Loucy (cell line): ENCODE measurements at regions not wholly inside any gene's neighbourhood (a gene's known extent, or its start where the extent isn't known, plus 50 kb on each side); places are given as distances from the start of the nearest gene placed in this dataset.

Source experiments
- H2AFZ ChIP-seq: fragments of 200-600 bp; sonication (generic); 2 replicates; pipeline ENCODE4 v1.6.0; 2016; ENCODE audit warnings: antibody characterized with exemption, mild to moderate bottlenecking, low read length, moderate library complexity
- H3F3A ChIP-seq: fragments of 200-600 bp; 2 replicates; pipeline ENCODE4 v1.6.0; 2016; ENCODE audit warnings: antibody characterized with exemption, low read depth, mild to moderate bottlenecking
- H3K27me3 ChIP-seq: fragments of 200-600 bp; sonication (generic); 2 replicates; pipeline ENCODE4 v1.6.1; 2014; ENCODE audit warnings: low read length, mild to moderate bottlenecking; ENCODE audit not compliant: insufficient read depth, poor library complexity, severe bottlenecking
- H3K36me3 ChIP-seq: fragments of 200-600 bp; sonication (generic); 2 replicates; pipeline ENCODE4 v1.6.1; 2016; ENCODE audit warnings: low read length; ENCODE audit not compliant: insufficient read depth
- H3K4me1 ChIP-seq: fragments of 200-600 bp; sonication (generic); 2 replicates; pipeline ENCODE4 v1.5.1; 2014; ENCODE audit warnings: low read length, mild to moderate bottlenecking; ENCODE audit not compliant: insufficient read depth, poor library complexity, severe bottlenecking
- H3K4me2 ChIP-seq: fragments of 200-600 bp; sonication (generic); 2 replicates; pipeline ENCODE4 v1.6.0; 2014; ENCODE audit warnings: antibody characterized with exemption, low read length, low read depth, mild to moderate bottlenecking; ENCODE audit not compliant: poor library complexity, severe bottlenecking
- H3K4me3 ChIP-seq: fragments of 200-600 bp; sonication (generic); 2 replicates; pipeline ENCODE4 v1.5.1; 2014; ENCODE audit warnings: low read length, mild to moderate bottlenecking, mixed read lengths; ENCODE audit not compliant: poor library complexity, severe bottlenecking
- H3K79me2 ChIP-seq: fragments of 200-600 bp; sonication (generic); 2 replicates; pipeline ENCODE4 v1.6.1; 2014; ENCODE audit warnings: low read length; ENCODE audit not compliant: insufficient read depth
- H3K9ac ChIP-seq: fragments of 200-600 bp; sonication (generic); 2 replicates; pipeline ENCODE4 v1.6.0; 2014; ENCODE audit warnings: mild to moderate bottlenecking, low read depth, low read length, moderate library complexity; ENCODE audit not compliant: poor library complexity, severe bottlenecking
- H3K9me2 ChIP-seq: fragments of 200-600 bp; sonication (generic); replicated peaks from 2 replicates; pipeline ENCODE4 v1.6.1; 2016; ENCODE audit warnings: low read depth, low read length, mixed read lengths
- H3K9me3 ChIP-seq: fragments of 200-600 bp; sonication (generic); 2 replicates; pipeline ENCODE4 v1.6.1; 2014; ENCODE audit warnings: mild to moderate bottlenecking, antibody characterized with exemption, low read length, low read depth; ENCODE audit not compliant: insufficient read depth
- H4K20me1 ChIP-seq: fragments of 200-600 bp; sonication (generic); 2 replicates; pipeline ENCODE4 v1.6.0; 2014; ENCODE audit warnings: antibody characterized with exemption, low read length, mild to moderate bottlenecking; ENCODE audit not compliant: insufficient read depth, poor library complexity, severe bottlenecking
- EZH2phosphoT487 ChIP-seq: fragments of 200-600 bp; IDR thresholded peaks from 2 replicates; pipeline ENCODE4 v1.6.1; 2018; ENCODE audit warnings: antibody characterized with exemption, mild to moderate bottlenecking, moderate library complexity, borderline replicate concordance
- TF ChIP-seq, protein P1 (sequence below): fragments of 200-600 bp; sonication (generic); conservative IDR thresholded peaks from 2 replicates; pipeline ENCODE4 v1.5.1; 2014; ENCODE audit warnings: mild to moderate bottlenecking, antibody characterized with exemption, low read length

DNA sequence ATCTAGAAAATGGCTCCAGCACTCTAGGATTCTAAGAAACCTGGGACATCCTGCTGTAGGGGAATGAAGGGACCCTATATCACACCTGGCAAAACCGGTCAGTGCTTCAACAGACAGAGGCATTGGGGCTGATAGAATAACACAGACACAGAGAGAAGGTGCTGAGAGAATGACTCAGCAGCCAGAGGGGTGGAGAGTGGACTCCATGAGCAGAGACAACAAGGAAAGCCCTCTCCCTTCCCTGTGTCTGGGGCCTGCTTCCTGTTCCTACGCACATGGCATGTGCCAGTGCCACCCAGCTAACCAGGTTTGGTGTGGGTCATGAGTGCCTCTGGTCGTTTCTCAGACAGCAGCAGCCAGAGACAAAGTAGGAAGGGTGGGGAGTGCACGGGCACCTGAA is 140.3 kb downstream of the CCT6B start:
- Histone ChIP-seq H3F3A (no peaks in the 10 kb centered on the region), H3K79me2 (no peaks in the 10 kb centered on the region), H3K9ac (no peak overlapping the region), H3K4me3 (no peak overlapping the region), H3K4me2 (no peak overlapping the region), H3K4me1 (peaks cover 10% of the 10 kb centered on the region), H3K27me3 (no peaks in the 10 kb centered on the region), H2AFZ (no peak overlapping the region), H3K9me3 (no peaks in the 10 kb centered on the region), H3K36me3 (no peaks in the 10 kb centered on the region), H3K9me2 (no peaks in the 10 kb centered on the region), H4K20me1 (no peaks in the 10 kb centered on the region)
- no peak for TF ChIP-seq EZH2phosphoT487
- TF ChIP-seq, protein P1, sequence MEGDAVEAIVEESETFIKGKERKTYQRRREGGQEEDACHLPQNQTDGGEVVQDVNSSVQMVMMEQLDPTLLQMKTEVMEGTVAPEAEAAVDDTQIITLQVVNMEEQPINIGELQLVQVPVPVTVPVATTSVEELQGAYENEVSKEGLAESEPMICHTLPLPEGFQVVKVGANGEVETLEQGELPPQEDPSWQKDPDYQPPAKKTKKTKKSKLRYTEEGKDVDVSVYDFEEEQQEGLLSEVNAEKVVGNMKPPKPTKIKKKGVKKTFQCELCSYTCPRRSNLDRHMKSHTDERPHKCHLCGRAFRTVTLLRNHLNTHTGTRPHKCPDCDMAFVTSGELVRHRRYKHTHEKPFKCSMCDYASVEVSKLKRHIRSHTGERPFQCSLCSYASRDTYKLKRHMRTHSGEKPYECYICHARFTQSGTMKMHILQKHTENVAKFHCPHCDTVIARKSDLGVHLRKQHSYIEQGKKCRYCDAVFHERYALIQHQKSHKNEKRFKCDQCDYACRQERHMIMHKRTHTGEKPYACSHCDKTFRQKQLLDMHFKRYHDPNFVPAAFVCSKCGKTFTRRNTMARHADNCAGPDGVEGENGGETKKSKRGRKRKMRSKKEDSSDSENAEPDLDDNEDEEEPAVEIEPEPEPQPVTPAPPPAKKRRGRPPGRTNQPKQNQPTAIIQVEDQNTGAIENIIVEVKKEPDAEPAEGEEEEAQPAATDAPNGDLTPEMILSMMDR: no peak

DNA sequence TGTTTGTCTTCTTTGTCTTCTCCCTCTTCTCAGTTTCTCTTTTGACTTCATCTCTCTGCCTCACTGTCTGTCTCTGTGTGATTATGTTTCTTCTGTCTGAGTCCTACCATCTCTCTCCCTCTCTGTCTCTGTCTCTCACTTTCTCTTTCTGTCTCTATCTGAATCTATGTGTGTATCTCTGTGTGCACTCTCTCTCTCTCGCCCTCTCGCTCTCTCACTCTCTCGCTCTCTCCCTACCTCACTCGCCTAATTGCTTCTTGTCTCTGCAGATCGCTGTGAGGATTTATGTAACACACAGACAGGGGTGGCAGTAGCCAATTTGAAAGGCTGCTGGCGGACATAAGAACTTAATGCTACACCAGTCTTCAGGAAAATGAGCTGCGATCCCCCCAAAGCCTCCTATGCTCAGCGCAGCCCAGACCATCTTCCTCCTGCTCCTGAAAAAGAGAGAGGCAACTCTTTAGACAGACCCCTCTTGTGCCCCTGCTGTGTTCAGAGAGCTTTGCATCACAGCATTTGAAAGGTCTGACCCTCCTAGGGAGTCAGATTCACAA is 140.9 kb downstream of the CCT6B start:
- H3K4me3 ChIP-seq: no peak overlapping the region

DNA sequence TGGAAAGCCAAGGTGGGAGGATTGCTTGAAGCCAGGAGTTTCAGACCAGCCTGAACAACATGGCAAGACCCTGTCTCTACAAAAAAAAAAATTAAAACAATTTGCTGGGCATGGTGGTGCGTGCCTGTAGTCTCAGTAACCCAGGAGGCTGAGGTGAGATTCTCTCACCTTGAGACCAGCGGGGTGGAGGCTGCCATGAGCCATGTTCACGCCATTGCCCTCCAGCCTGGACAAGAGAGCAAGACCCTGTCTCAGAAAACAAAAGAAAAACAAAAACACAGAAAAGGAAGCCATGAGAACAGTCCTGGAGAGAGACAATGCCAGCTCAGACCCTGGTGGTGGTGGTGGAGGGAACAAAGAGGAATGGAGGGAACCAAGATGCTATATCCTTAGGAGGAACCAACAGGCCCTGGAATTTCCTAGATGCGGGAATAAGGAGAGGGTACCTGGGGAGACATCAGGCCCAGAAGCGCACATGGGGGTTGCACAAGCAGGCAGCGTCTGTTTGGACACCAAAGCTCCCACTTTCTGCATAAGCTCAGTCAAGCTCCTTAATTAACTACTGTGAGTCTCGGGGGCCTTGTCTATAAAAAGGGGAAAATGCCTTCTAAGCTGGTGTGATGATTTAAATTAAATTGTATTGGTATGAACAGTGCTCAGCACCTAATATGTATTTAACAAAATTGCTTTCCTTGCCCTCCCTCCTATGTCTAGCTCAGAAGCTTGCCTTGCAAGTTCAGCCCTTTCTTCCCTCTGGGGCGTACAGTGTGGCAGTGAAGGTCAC is 143.8 kb downstream of the CCT6B start:
- Histone ChIP-seq H3K9me3 (no peaks in the 10 kb centered on the region), H3K4me2 (no peak overlapping the region), H3K79me2 (no peaks in the 10 kb centered on the region), H3K9ac (no peak overlapping the region), H3F3A (no peaks in the 10 kb centered on the region), H3K27me3 (no peaks in the 10 kb centered on the region), H3K4me1 (no peaks in the 10 kb centered on the region), H3K9me2 (no peaks in the 10 kb centered on the region), H2AFZ (no peak overlapping the region), H4K20me1 (no peaks in the 10 kb centered on the region), H3K4me3 (no peak overlapping the region), H3K36me3 (no peaks in the 10 kb centered on the region)
- no peak for TF ChIP-seq EZH2phosphoT487
- TF ChIP-seq, protein P1: no peak

More for the DNA sequence above, 140.9 kb downstream of the CCT6B start:
- H3K9me3 ChIP-seq: no peaks in the 10 kb centered on the region
- no peaks in the 10 kb centered on the region for H3F3A ChIP-seq
- no peaks in the 10 kb centered on the region for H4K20me1 ChIP-seq
- H3K4me1 ChIP-seq: peaks cover 5% of the 10 kb centered on the region
- TF ChIP-seq, protein P1: no peak
- no peak for TF ChIP-seq EZH2phosphoT487
- no peaks in the 10 kb centered on the region for H3K27me3 ChIP-seq
- H2AFZ ChIP-seq: no peak overlapping the region
- no peaks in the 10 kb centered on the region for H3K79me2 ChIP-seq
- H3K9ac ChIP-seq: no peak overlapping the region
- H3K4me2 ChIP-seq: no peak overlapping the region
- H3K36me3 ChIP-seq: no peaks in the 10 kb centered on the region
- no peaks in the 10 kb centered on the region for H3K9me2 ChIP-seq
